HG03571 (cell line): ENCODE measurements at regions not wholly inside any gene's neighbourhood (a gene's known extent, or its start where the extent isn't known, plus 50 kb on each side); places are given as distances from the start of the nearest gene placed in this dataset.

ENCODE experiments used
- ATAC-seq: cut with Tn5 transposase; IDR thresholded peaks from one replicate; pipeline ENCODE4 v1.9.1; 2021; ENCODE audit not compliant: unreplicated experiment

GRCh38 chr3:195004512-195005250 is 266.3 kb downstream of the XXYLT1 start:
- no peak for ATAC-seq

- ATAC-seq, result no peak
These were observed 265.7 kb downstream of the XXYLT1 start for GRCh38 chr3:195005251-195005620.

DNA sequence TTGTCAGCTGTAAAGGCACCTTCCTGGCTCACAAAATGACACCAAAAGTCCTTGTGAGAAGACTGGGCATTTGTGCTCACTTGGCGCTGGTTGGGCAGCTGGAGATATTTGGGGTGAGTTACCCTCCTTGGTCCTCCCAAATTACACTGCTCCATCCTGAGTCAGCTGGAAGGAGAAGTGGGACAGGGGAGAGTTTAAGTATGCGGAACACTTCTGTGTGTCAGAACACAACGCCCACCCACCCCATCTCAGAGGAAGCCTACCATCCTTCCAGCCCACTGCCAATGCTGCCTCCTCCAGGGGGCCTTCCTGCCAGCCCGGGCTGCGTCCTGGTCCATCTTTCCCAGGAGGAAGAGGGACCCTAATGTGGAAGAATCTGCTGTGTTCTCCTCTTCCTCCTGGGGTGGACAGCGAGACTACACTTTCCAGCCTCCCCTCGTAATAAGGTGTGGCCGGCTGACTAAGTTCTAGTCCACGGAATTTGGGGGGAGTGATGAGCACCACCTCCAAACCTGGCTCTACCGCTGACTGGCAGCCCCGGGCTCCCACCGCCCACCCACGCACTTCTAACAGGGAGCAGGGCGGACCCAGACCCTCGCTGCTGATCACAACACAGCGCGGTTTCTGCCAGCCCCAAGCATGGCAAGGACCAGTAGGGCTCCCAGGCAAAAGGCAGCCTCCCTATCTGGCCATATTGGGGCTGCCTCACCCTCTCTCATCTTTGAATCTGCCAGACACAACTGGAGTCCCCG is 265.0 kb downstream of the XXYLT1 start:
- ATAC-seq, result no peak

DNA sequence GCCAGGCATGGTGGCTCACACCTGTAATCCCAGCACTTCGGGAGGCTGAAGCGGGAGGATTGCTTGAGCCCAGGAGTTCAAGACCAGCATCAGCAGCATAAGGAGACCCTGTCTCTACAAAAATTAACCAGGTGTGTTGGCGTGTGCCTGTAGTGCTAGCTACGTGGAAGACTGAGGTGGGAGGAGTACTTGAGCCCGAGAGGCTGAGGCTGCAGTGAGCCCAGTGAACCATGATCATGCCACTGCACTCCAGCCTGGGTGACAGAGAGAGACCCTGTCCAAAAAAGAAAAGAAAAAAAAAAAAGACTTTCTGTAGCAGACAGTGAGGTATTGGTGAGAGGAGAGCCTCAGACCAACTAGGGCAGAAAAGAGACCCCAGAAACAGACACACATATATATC is 263.8 kb downstream of the XXYLT1 start:
- ATAC-seq, result no peak

DNA sequence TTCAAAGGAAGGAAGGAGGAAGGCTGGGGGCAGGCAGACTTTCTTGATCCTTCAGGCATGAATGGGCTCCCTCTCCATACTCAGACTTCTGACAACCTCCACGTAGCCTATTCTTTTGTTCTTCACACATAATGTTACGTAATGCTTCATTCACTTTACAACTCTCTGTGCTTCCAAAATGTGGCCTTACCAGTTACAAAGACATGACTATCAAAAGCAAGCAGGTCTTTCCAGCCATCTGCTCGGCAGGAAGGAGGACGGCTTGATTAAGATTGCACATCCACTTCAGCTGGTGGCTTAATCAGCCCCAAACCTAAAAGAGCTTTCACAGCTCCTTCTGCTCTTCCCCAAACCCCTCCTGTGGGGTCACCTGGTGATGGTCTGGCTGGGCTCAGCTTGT is 263.2 kb downstream of the XXYLT1 start:
- ATAC-seq, result no peak

- no peak for ATAC-seq
These were observed 262.1 kb downstream of the XXYLT1 start for GRCh38 chr3:195008816-195009215.

DNA sequence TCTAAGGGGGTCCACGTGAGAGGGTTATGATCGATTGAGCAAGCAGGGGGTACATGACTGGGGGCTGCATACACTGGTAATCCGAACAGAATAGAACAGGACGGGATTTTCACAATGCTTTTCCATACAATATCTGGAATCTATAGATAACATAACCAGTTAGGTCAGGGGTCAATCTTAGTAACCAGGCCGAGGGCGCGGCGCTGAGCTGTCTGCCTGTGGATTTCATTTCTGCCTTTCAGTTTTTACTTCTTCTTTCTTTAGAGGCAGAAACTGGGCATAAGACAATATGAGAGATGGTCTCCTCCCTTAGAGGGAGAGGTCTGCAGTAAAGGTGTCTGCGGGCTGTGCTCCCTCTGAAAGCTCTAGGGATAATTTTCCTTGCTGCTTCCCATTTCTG is 261.3 kb downstream of the XXYLT1 start:
- no peak for ATAC-seq

DNA sequence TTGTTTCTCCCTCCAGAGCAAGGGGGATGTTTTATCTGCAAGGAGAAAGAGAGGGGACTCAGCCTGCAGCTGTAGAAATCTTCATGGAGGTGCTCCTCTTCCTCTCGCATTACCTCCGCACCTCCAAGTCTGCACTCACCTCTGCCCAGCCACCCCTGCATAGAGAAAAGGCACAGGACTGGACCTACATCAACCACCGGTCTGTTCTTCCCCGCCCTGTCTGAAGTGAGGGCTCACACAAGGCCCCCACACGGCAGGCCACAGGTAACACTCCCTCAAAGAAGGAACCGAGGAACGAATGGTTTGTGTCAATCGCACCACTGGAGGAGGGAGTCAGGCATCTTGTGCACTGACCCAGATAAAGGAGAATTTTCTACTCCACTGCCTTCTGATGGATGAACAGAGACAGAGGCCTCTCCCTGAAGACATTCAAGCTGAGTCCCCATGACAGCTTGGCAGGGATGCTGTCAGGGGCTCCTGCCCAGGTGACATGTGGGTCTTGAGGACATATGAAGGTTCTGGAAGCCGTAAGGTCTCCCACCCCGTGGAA is 260.3 kb downstream of the XXYLT1 start:
- ATAC-seq, result no peak

GRCh38 chr3:195011231-195011834 is 259.6 kb downstream of the XXYLT1 start:
- no peak for ATAC-seq

GRCh38 chr3:195012100-195012499 is 258.9 kb downstream of the XXYLT1 start:
- ATAC-seq, result no peak

DNA sequence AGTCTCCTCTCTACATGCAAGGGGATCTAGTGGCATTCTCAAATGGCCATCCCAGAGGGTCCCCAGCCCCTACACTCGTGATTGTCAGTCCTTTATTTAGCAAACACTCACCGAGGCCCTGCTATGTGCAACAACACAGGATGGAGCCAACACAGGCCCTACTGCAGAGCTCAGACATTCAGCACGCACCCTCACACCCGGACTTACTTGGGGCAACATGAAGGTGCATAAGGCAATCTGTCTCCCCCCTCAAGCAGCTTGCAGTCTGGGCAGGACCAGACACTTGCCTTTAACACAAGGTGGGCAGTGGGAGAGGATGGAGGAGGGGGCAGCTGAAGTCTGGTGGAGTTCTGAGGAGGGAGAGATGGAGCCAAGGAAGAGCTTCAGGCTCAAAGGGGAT is 258.4 kb downstream of the XXYLT1 start:
- ATAC-seq, result no peak

DNA sequence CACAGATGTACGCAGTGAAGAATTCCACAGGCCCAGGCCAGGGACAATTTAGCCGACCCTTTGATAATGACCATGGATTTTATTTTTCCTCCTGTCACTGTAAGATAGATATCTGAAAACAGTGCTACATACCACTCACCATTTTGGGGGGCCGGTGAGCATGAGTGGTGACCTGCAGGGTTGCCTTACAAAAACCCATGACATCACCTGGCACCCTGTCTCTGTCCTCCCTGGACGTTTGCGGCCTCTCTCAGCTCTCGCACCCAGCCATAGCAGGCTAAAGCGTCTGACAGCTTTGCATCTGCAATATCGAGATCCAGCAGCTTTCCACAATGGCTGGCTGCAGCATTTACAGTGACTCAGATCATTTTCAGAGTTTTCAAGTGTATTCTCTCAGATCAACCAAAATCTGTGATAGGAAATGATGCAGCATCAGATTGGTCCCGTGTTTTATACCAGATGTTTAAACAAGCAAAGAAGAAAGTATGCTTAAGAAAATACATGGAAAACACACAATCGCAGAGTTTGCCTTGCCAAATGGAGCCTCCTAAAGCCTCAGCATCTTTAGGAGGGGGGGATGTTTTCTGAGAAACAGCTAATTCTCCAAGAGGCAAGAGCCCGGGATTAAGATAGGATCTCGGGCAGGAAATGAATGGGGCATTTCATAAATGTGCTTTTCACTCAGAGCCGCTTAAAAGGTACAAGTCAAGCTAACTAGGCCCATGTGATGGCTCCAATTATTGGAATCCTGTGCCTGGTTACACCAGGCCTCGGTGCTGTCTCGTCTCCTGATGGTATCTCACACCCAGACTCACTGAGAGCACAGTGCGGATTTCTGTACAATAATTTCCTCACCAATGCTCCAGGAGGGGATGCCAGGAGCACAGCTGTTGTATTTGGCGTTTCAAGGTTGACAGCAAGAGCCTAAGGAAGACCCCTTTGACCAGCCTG is 257.3 kb downstream of the XXYLT1 start:
- no peak for ATAC-seq

- ATAC-seq, result no peak
These were observed 255.9 kb downstream of the XXYLT1 start for GRCh38 chr3:195015021-195015420.

DNA sequence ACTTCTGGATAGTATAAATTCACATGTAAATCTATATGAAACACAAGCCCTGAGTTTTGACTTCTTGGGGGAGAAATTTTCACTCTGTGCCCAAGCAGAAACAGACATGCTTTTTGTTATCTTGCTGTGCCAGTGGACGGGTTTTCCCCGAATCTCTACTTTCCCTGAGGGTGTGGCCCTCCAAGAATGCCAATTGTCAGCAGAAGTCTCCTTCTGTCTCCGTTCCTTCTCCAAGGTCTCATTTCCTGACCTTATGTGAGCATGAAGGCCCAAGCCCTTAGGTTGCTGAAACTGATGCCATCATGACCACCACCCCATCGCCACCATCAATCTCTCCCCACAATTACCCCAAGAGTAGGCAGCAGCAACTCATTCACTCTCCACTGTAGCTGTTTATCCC is 253.8 kb downstream of the XXYLT1 start:
- ATAC-seq, result no peak
